CD4-positive, alpha-beta memory T cell (primary cell): ENCODE measurements at regions not wholly inside any gene's neighbourhood (a gene's known extent, or its start where the extent isn't known, plus 50 kb on each side); places are given as distances from the start of the nearest gene placed in this dataset.

Experiments
- CTCF ChIA-PET: fragments of 350-600 bp; sonication (Branson Sonifier 250); formaldehyde crosslinking; loops from one replicate; lab custom pipeline; 2021; ENCODE audit warnings: inconsistent platforms; ENCODE audit not compliant: partially characterized antibody; lab: Charles Lee
- POLR2A ChIA-PET: fragments of 350-600 bp; sonication (Branson Sonifier 250); formaldehyde crosslinking; loops from one replicate; lab custom pipeline; 2021; ENCODE audit not compliant: partially characterized antibody; lab: Charles Lee
- DNase-seq, 5 donors: peaks; one replicate each; pipeline versions ENCODE4 v3.0.0 to v3.0.0-alpha.2; 2020 to 2022; ENCODE audit warnings: mixed read lengths in 1 of 5
- H3K27ac ChIP-seq: one replicate; pipeline ENCODE4 v1.7.0; 2013; ENCODE audit warnings: low read depth, low read length
- H3K27me3 ChIP-seq: 2 replicates; pipeline ENCODE4 v1.7.0; 2013; ENCODE audit warnings: mild to moderate bottlenecking, low read length, moderate library complexity; ENCODE audit not compliant: insufficient read depth
- H3K36me3 ChIP-seq: 2 replicates; pipeline ENCODE4 v1.7.0; 2013; ENCODE audit warnings: mild to moderate bottlenecking, low read length, moderate library complexity; ENCODE audit not compliant: insufficient read depth
- H3K4me1 ChIP-seq: 2 replicates; pipeline ENCODE4 v1.7.0; 2013; ENCODE audit warnings: mild to moderate bottlenecking, low read length, moderate library complexity; ENCODE audit not compliant: insufficient read depth
- H3K4me3 ChIP-seq, 2 donors: one replicate each; pipeline ENCODE4 v1.7.0; 2013; ENCODE audit warnings: low read length in 2 of 2, mild to moderate bottlenecking in 1 of 2
- H3K9me3 ChIP-seq, 2 donors: one replicate each; pipeline ENCODE4 v1.7.0; 2013; ENCODE audit warnings: low read length in 2 of 2, control low read depth in 1 of 2; ENCODE audit not compliant: control insufficient read depth in 1 of 2
- H3K27ac Mint-ChIP-seq, 7 donors: one replicate each; pipeline ENCODE4 v1.8.0; 2020 to 2021; ENCODE audit warnings: mixed read lengths in 7 of 7, mild to moderate bottlenecking in 6 of 7, inconsistent platforms in 3 of 7, moderate library complexity in 3 of 7
- H3K27me3 Mint-ChIP-seq, 2 donors: one replicate each; pipeline ENCODE4 v1.8.0; 2020 to 2021; ENCODE audit warnings: mixed read lengths in 2 of 2
- H3K36me3 Mint-ChIP-seq, 2 donors: one replicate each; pipeline ENCODE4 v1.8.0; 2020 to 2021; ENCODE audit warnings: mixed read lengths in 2 of 2, inconsistent platforms in 1 of 2, mild to moderate bottlenecking in 1 of 2
- H3K4me1 Mint-ChIP-seq, 4 donors: one replicate each; pipeline ENCODE4 v1.8.0; 2020 to 2021; ENCODE audit warnings: mixed read lengths in 4 of 4, mild to moderate bottlenecking in 1 of 4
- H3K4me3 Mint-ChIP-seq, 8 donors: one replicate each; pipeline ENCODE4 v1.8.0; 2020 to 2021; ENCODE audit warnings: mixed read lengths in 8 of 8, mild to moderate bottlenecking in 7 of 8, moderate library complexity in 6 of 8, inconsistent platforms in 3 of 8
- H3K9me3 Mint-ChIP-seq, 8 donors: one replicate each; pipeline ENCODE4 v1.8.0; 2020 to 2021; ENCODE audit warnings: mixed read lengths in 8 of 8, mild to moderate bottlenecking in 5 of 8, inconsistent platforms in 3 of 8, moderate library complexity in 1 of 8
- intact Hi-C: fragments of 100-400 bp; cut with micrococcal nuclease; formaldehyde crosslinking; loops from one replicate; pipeline ENCODE4 v1.15.1; 2023

DNA sequence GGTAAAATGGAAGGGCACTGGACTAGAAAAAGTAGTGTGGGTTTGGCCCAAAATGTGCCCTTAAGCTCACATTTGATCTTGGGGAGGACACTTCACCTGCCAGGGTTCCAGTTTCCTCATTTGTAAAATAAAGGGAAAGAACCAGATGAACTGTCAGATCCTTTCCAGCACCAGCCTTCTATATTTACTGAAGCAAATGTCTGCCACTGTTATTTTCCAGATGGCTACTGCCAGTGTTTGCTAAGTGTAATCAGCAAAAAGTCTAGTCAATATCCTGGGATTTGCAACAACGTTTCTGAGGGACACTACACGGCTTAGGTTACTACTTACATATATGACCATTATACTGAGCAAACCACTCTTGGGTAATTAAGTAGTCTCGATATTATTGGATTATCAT, 340.3 kb downstream of the KCNN2 start:
- Histone ChIP-seq H3K4me1 (no peaks in the 10 kb centered on the region), H3K4me3 (no peak overlapping the region), H3K27me3 (no peaks in the 10 kb centered on the region), H3K27ac (no peak overlapping the region), H3K36me3 (no peaks in the 10 kb centered on the region), H3K9me3 (no peaks in the 10 kb centered on the region)
- Mint-ChIP-seq H3K27ac (no peak overlapping the region), H3K36me3 (no peaks in the 10 kb centered on the region), H3K27me3 (no peaks in the 10 kb centered on the region), H3K4me1 (no peaks in the 10 kb centered on the region), H3K4me3 (no peak overlapping the region), H3K9me3 (peaks cover 0 to 9% (median under 1%) of the 10 kb centered on the region in 8 donors)
- DNase-seq: no peak
- ChIA-PET CTCF (no interaction called here), POLR2A (no interaction called here)
- intact Hi-C loops: no loop called here

- H3K4me1 ChIP-seq: no peaks in the 10 kb centered on the region
- ChIA-PET CTCF (no interaction called here), POLR2A (no interaction called here)
- no peaks in the 10 kb centered on the region for H3K27me3 ChIP-seq
- no peak overlapping the region for H3K27ac ChIP-seq
- Mint-ChIP-seq H3K27me3 (no peaks in the 10 kb centered on the region), H3K27ac (no peak overlapping the region), H3K9me3 (peaks cover 0 to 9% (median 2%) of the 10 kb centered on the region in 8 donors), H3K36me3 (no peaks in the 10 kb centered on the region), H3K4me1 (no peaks in the 10 kb centered on the region), H3K4me3 (no peak overlapping the region)
- no peaks in the 10 kb centered on the region for H3K9me3 ChIP-seq
- intact Hi-C loops: no loop called here
- no peaks in the 10 kb centered on the region for H3K36me3 ChIP-seq
- no peak overlapping the region for H3K4me3 ChIP-seq
- DNase-seq: no peak
Observed at GRCh38 chr5:114700823-114701222, 339.0 kb downstream of the KCNN2 start.

- H3K27me3 ChIP-seq: no peaks in the 10 kb centered on the region
- H3K4me3 Mint-ChIP-seq: no peak overlapping the region
- no peaks in the 10 kb centered on the region for H3K36me3 Mint-ChIP-seq
- no peaks in the 10 kb centered on the region for H3K9me3 ChIP-seq
- ChIA-PET POLR2A (no interaction called here), CTCF (no interaction called here)
- H3K4me1 ChIP-seq: no peaks in the 10 kb centered on the region
- peaks cover 0 to 7% (median 0%) of the 10 kb centered on the region in 8 donors for H3K9me3 Mint-ChIP-seq
- H3K36me3 ChIP-seq: no peaks in the 10 kb centered on the region
- intact Hi-C loops: no loop called here
- no peak overlapping the region for H3K27ac ChIP-seq
- no peak for DNase-seq
- H3K4me1 Mint-ChIP-seq: no peaks in the 10 kb centered on the region
- no peak overlapping the region for H3K4me3 ChIP-seq
- no peak overlapping the region for H3K27ac Mint-ChIP-seq
- H3K27me3 Mint-ChIP-seq: no peaks in the 10 kb centered on the region
Observed at GRCh38 chr5:114695292-114695904, 333.5 kb downstream of the KCNN2 start.

DNA sequence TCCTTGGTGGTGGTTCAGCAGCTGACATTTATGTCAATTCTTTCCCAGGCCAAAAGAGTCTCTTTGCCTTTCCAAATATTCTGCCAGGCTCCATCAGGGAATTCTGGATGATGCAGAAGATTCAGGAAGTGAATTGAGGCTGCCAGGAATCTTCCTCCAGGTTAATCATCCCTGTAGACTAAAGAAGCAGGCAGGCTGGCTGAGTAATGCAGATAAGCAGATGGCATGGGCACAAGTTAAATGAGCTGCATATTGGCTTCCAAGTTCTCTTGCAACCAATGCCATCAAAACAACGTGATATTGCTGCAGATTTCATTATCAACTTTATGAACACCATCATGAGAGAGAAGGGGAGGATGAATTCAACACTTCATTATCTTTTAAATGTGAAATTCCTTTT, 324.5 kb downstream of the KCNN2 start:
- Mint-ChIP-seq H3K4me1 (no peaks in the 10 kb centered on the region), H3K36me3 (no peaks in the 10 kb centered on the region), H3K27ac (no peak overlapping the region), H3K9me3 (peaks cover 0 to 6% (median 1%) of the 10 kb centered on the region in 8 donors), H3K4me3 (no peak overlapping the region), H3K27me3 (no peaks in the 10 kb centered on the region)
- ChIA-PET CTCF (no interaction called here), POLR2A (no interaction called here)
- H3K9me3 ChIP-seq: no peaks in the 10 kb centered on the region
- no peak for DNase-seq
- H3K4me1 ChIP-seq: no peaks in the 10 kb centered on the region
- intact Hi-C loops: no loop called here
- no peaks in the 10 kb centered on the region for H3K27me3 ChIP-seq
- H3K4me3 ChIP-seq: no peak overlapping the region
- H3K36me3 ChIP-seq: no peaks in the 10 kb centered on the region
- H3K27ac ChIP-seq: no peak overlapping the region

DNA sequence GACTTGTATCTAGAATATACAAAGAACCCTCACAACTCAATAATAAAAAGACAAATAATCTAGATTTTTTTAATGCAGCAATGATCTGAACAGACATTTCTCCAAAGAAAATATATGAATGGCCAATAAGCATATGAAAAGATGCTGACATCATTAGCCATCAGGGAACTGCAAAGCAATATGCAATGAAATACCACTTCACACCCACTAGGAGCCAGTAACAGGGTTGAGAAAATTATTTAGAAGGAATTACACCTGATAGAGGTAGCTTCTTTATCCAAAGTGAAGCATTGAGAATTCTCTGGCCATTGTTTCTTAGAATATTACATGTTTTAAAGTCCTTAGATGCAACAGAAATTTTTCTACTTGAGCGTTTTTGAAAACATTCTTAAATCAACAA, 316.9 kb downstream of the KCNN2 start:
- Histone ChIP-seq H3K4me1 (no peaks in the 10 kb centered on the region), H3K36me3 (no peaks in the 10 kb centered on the region), H3K27me3 (no peaks in the 10 kb centered on the region), H3K4me3 (no peak overlapping the region), H3K9me3 (no peaks in the 10 kb centered on the region), H3K27ac (no peak overlapping the region)
- intact Hi-C loops: no loop called here
- Mint-ChIP-seq H3K4me1 (no peaks in the 10 kb centered on the region), H3K4me3 (no peak overlapping the region), H3K27ac (no peak overlapping the region), H3K36me3 (no peaks in the 10 kb centered on the region), H3K9me3 (peaks cover 0 to 6% (median 0%) of the 10 kb centered on the region in 8 donors), H3K27me3 (no peaks in the 10 kb centered on the region)
- ChIA-PET POLR2A (no interaction called here), CTCF (no interaction called here)
- DNase-seq: no peak

- intact Hi-C loops: no loop called here
- POLR2A ChIA-PET: no interaction called here
- H3K4me3 Mint-ChIP-seq: no peak overlapping the region
Observed at GRCh38 chr5:114665551-114665950, 303.7 kb downstream of the KCNN2 start.

DNA sequence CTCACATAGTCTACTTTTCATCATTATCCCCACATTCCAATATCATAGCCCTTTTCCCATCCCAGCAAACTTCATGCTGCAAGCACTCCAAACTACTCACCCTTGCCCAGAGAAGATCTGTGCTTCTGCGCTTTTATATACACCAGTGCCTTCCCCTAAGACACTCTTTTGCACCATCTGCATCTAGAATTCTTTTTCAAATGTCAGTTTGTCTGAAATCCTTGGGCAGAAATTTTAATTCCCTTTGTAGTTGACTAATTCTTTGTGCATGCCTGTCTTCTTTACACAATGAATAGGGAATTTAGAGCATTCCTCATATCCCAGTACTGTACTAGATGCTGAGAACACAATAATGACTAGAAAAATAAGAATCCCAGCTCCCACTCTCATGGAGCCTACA, 298.9 kb downstream of the KCNN2 start:
- ChIA-PET POLR2A (no interaction called here), CTCF (no interaction called here)
- no peaks in the 10 kb centered on the region for H3K4me1 Mint-ChIP-seq
- Histone ChIP-seq H3K4me3 (no peak overlapping the region), H3K27me3 (no peaks in the 10 kb centered on the region), H3K36me3 (no peaks in the 10 kb centered on the region), H3K27ac (no peak overlapping the region), H3K4me1 (no peaks in the 10 kb centered on the region), H3K9me3 (no peaks in the 10 kb centered on the region)
- no peak overlapping the region for H3K27ac Mint-ChIP-seq
- H3K36me3 Mint-ChIP-seq: no peaks in the 10 kb centered on the region
- no peak overlapping the region for H3K4me3 Mint-ChIP-seq
- H3K27me3 Mint-ChIP-seq: no peaks in the 10 kb centered on the region
- no peak for DNase-seq
- H3K9me3 Mint-ChIP-seq: peaks cover 0 to 8% (median 3%) of the 10 kb centered on the region in 8 donors
- intact Hi-C loops: no loop called here

More at GRCh38 chr5:114665551-114665950, 303.7 kb downstream of the KCNN2 start:
- H3K36me3 Mint-ChIP-seq: no peaks in the 10 kb centered on the region
- no peaks in the 10 kb centered on the region for H3K4me1 ChIP-seq
- no peaks in the 10 kb centered on the region for H3K4me1 Mint-ChIP-seq
- H3K27me3 Mint-ChIP-seq: no peaks in the 10 kb centered on the region
- peaks cover 0 to 13% (median 5%) of the 10 kb centered on the region in 8 donors for H3K9me3 Mint-ChIP-seq
- H3K27me3 ChIP-seq: no peaks in the 10 kb centered on the region
- no peak overlapping the region for H3K4me3 ChIP-seq
- no peak overlapping the region for H3K27ac Mint-ChIP-seq
- no peaks in the 10 kb centered on the region for H3K36me3 ChIP-seq
- CTCF ChIA-PET: no interaction called here
- H3K27ac ChIP-seq: no peak overlapping the region
- DNase-seq: no peak
- H3K9me3 ChIP-seq: no peaks in the 10 kb centered on the region

GRCh38 chr5:114658194-114658593, 296.3 kb downstream of the KCNN2 start:
- Mint-ChIP-seq H3K9me3 (peaks cover 0 to 7% (median 4%) of the 10 kb centered on the region in 8 donors), H3K27me3 (no peaks in the 10 kb centered on the region), H3K4me3 (peak overlapping the region in 1 of 8 donors; percentile 37), H3K4me1 (no peaks in the 10 kb centered on the region), H3K27ac (no peak overlapping the region), H3K36me3 (no peaks in the 10 kb centered on the region)
- POLR2A ChIA-PET: no interaction called here
- H3K9me3 ChIP-seq: no peaks in the 10 kb centered on the region
- no peaks in the 10 kb centered on the region for H3K4me1 ChIP-seq
- no peaks in the 10 kb centered on the region for H3K36me3 ChIP-seq
- no peak for DNase-seq
- H3K27ac ChIP-seq: no peak overlapping the region
- intact Hi-C loops: no loop called here
- no peak overlapping the region for H3K4me3 ChIP-seq
- H3K27me3 ChIP-seq: no peaks in the 10 kb centered on the region
- CTCF ChIA-PET: no interaction called here
